ENCODE measurements at regions not wholly inside any gene's neighbourhood (a gene's known extent, or its start where the extent isn't known, plus 50 kb on each side); places are given as distances from the start of the nearest gene placed in this dataset.

- TF ChIP-seq ZNF239 (CRISPR knock-in tag; IDR thresholded peaks at IDR 0.05): no peak
These were observed 313.9 kb downstream of the MID1IP1 start (continued) for GRCh38 chrX:39115166-39115565.

GRCh38 chrX:39117101-39117500 is 315.8 kb downstream of the MID1IP1 start:
- no peaks in the 10 kb centered on the region for H3K4me1 ChIP-seq (replicated peaks in 1 of 2; ENCODE audit: control insufficient read depth in 2 of 2, insufficient read depth in 2 of 2, low read length in 2 of 2)
- ChIA-PET CTCF (ENCODE audit: low intra/inter-chr PET ratio) (no interaction called here), POLR2A (no interaction called here)
- no TSS peak for BruUV-seq (replicated peaks)
- H3K9me3 ChIP-seq (replicated peaks; ENCODE audit: control insufficient read depth, insufficient read depth, low read depth, low read length): no peaks in the 10 kb centered on the region
- no peaks in the 10 kb centered on the region for H3K27me3 ChIP-seq (ENCODE audit: control insufficient read depth in 2 of 2, insufficient read depth in 2 of 2, low read length in 2 of 2)
- in situ Hi-C loops (cut with MboI): no loop called here
- ATAC-seq (no peak), DNase-seq (ENCODE audit: extremely low read depth in 1 of 4, low spot score in 3 of 4) (no peak), FAIRE-seq (no peak)
- intact Hi-C loops (cut with micrococcal nuclease): no loop called here
- no peak overlapping the region for H3K27ac ChIP-seq (ENCODE audit: extremely low read depth, low read depth, low read length)
- TF ChIP-seq HMGXB4 (CRISPR knock-in tag; IDR thresholded peaks at IDR 0.05) (no peak), CBX5 (IDR thresholded peaks at IDR 0.05; ENCODE audit: borderline replicate concordance, low read depth) (no peak), EZH2 (IDR thresholded peaks at IDR 0.05; ENCODE audit: borderline replicate concordance, low read depth, low read length) (no peak)
- H3K36me3 ChIP-seq (ENCODE audit: control insufficient read depth, insufficient read depth, low read length): no peaks in the 10 kb centered on the region
- H3K9me1 ChIP-seq (ENCODE audit: control insufficient read depth, insufficient read depth, low read length): no peaks in the 10 kb centered on the region
- no peak overlapping the region for H3K4me3 ChIP-seq
- no peak overlapping the region for H3K9ac ChIP-seq (ENCODE audit: insufficient read depth in 1 of 2, low read depth in 2 of 2, low read length in 2 of 2)
- H3K4me2 ChIP-seq (ENCODE audit: insufficient read depth, low read length): no peak overlapping the region
- H4K20me1 ChIP-seq (replicated peaks; ENCODE audit: control insufficient read depth, insufficient read depth, low read length): no peaks in the 10 kb centered on the region
- 0% methylated on average over 2 of the region's 2 CpGs for WGBS (ENCODE audit: insufficient coverage, low coverage, missing lambda C conversion rate)
- H3K79me2 ChIP-seq (ENCODE audit: control insufficient read depth, insufficient read depth, low read length): no peaks in the 10 kb centered on the region
- H2AFZ ChIP-seq (ENCODE audit: low read depth, low read length): no peak overlapping the region
